ENCODE measurements at regions not wholly inside any gene's neighbourhood (a gene's known extent, or its start where the extent isn't known, plus 50 kb on each side); places are given as distances from the start of the nearest gene placed in this dataset.

DNA sequence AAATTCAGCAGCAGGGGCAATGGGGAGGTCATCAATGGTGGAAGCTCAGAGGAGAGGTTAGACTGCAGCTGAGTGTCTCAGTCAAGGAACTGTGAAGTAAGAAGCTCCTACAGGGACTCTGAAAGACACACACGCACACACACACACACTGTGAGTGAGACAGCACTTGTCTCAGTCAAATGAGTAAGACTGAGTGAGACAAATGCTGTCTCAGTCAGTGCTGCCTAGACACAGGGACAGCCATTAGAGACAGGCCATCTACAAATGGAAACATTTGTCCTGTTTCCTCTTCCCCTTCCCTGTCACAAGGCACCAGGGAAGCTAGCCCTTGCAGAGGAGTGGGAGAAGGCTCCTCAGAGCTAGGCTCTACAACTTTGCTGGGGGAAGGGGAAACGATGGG lies 577.4 kb upstream of the GCFC2 start:
- no peak overlapping the region for H3K4me3 ChIP-seq (ENCODE audit: low read depth in 2 of 2, low read length in 2 of 2)
- DNase-seq (ENCODE audit: low read depth, low spot score) (no peak), ATAC-seq (no peak)
- CTCF ChIA-PET, result no interaction called here
- no TSS peak for BruUV-seq (replicated peaks)
- H3K27ac ChIP-seq (ENCODE audit: low read length), result no peak overlapping the region
- H3K4me1 ChIP-seq (ENCODE audit: control insufficient read depth, insufficient read depth, low read length), result no peaks in the 10 kb centered on the region
- H3K9me3 ChIP-seq (ENCODE audit: control insufficient read depth, insufficient read depth, low read depth, low read length), result no peaks in the 10 kb centered on the region
- no peaks in the 10 kb centered on the region for H3K36me3 ChIP-seq (ENCODE audit: control insufficient read depth, insufficient read depth, low read length)
- in situ Hi-C loops (cut with HindIII; ENCODE audit: low pct_unique_long_range_greater_than_20kb, low sequenced_read_pairs) (no loop called here), intact Hi-C loops (cut with micrococcal nuclease; ENCODE audit: unreplicated experiment) (no loop called here)
- POLR2A ChIA-PET, result no interaction called here
- H3K27me3 ChIP-seq (ENCODE audit: control insufficient read depth, insufficient read depth, low read length), result no peaks in the 10 kb centered on the region
- no peak for TF ChIP-seq TCF7L2 (IDR thresholded peaks at IDR 0.05; ENCODE audit: low read depth, low read length)
- no peak for TF ChIP-seq SIN3A (IDR thresholded peaks at IDR 0.05; ENCODE audit: borderline replicate concordance, insufficient read depth, low read depth, low read length)
- TF ChIP-seq, protein P1, sequence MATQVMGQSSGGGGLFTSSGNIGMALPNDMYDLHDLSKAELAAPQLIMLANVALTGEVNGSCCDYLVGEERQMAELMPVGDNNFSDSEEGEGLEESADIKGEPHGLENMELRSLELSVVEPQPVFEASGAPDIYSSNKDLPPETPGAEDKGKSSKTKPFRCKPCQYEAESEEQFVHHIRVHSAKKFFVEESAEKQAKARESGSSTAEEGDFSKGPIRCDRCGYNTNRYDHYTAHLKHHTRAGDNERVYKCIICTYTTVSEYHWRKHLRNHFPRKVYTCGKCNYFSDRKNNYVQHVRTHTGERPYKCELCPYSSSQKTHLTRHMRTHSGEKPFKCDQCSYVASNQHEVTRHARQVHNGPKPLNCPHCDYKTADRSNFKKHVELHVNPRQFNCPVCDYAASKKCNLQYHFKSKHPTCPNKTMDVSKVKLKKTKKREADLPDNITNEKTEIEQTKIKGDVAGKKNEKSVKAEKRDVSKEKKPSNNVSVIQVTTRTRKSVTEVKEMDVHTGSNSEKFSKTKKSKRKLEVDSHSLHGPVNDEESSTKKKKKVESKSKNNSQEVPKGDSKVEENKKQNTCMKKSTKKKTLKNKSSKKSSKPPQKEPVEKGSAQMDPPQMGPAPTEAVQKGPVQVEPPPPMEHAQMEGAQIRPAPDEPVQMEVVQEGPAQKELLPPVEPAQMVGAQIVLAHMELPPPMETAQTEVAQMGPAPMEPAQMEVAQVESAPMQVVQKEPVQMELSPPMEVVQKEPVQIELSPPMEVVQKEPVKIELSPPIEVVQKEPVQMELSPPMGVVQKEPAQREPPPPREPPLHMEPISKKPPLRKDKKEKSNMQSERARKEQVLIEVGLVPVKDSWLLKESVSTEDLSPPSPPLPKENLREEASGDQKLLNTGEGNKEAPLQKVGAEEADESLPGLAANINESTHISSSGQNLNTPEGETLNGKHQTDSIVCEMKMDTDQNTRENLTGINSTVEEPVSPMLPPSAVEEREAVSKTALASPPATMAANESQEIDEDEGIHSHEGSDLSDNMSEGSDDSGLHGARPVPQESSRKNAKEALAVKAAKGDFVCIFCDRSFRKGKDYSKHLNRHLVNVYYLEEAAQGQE (IDR thresholded peaks at IDR 0.05; ENCODE audit: insufficient read depth in 1 of 2, low read depth in 2 of 2, low read length in 1 of 2), result no peak
- TF ChIP-seq CTCF (IDR thresholded peaks at IDR 0.05), result no peak
- no peak for TF ChIP-seq POLR2AphosphoS5 (IDR thresholded peaks at IDR 0.05; ENCODE audit: low read depth, low read length)

- Histone ChIP-seq H3K36me3 (ENCODE audit: control insufficient read depth, insufficient read depth, low read length) (no peaks in the 10 kb centered on the region), H3K4me1 (ENCODE audit: control insufficient read depth, insufficient read depth, low read length) (no peaks in the 10 kb centered on the region), H3K4me3 (ENCODE audit: low read depth in 2 of 2, low read length in 2 of 2) (no peak overlapping the region), H3K9me3 (ENCODE audit: control insufficient read depth, insufficient read depth, low read depth, low read length) (no peaks in the 10 kb centered on the region; the same call in 1 of the 2 replicates), H3K27ac (ENCODE audit: low read length) (no peak overlapping the region), H3K27me3 (ENCODE audit: control insufficient read depth, insufficient read depth, low read length) (no peaks in the 10 kb centered on the region)
- BruUV-seq (replicated peaks), result no TSS peak
- CTCF ChIA-PET, result no interaction called here
- TF ChIP-seq, protein P1 (IDR thresholded peaks at IDR 0.05; ENCODE audit: insufficient read depth in 1 of 2, low read depth in 2 of 2, low read length in 1 of 2), result no peak
- no peak for TF ChIP-seq SIN3A (IDR thresholded peaks at IDR 0.05; ENCODE audit: borderline replicate concordance, insufficient read depth, low read depth, low read length)
- TF ChIP-seq CTCF (IDR thresholded peaks at IDR 0.05), result no peak
- no peak for TF ChIP-seq POLR2AphosphoS5 (IDR thresholded peaks at IDR 0.05; ENCODE audit: low read depth, low read length)
- TF ChIP-seq TCF7L2 (IDR thresholded peaks at IDR 0.05; ENCODE audit: low read depth, low read length), result no peak
- POLR2A ChIA-PET, result no interaction called here
- ATAC-seq (no peak), DNase-seq (ENCODE audit: low read depth, low spot score) (no peak)
- intact Hi-C loops (cut with micrococcal nuclease; ENCODE audit: unreplicated experiment), result no loop called here
- in situ Hi-C loops (cut with HindIII; ENCODE audit: low pct_unique_long_range_greater_than_20kb, low sequenced_read_pairs), result no loop called here
Measured at GRCh38 chr2:76283350-76283749, 572.6 kb upstream of the GCFC2 start.

Measured in Panc1 (cell line).